NCI-H1092 treated with DMSO at 0.1 percent for 48 hours (cell line): ENCODE measurements at regions not wholly inside any gene's neighbourhood (a gene's known extent, or its start where the extent isn't known, plus 50 kb on each side); places are given as distances from the start of the nearest gene placed in this dataset.

Experiments
- DNase-seq: peaks from one replicate; lab custom pipeline; 2025; lab: John Stamatoyannopoulos, UW

- no peak for DNase-seq
Measured at GRCh38 chr2:196356332-196356731, 185.0 kb upstream of the STK17B start.

GRCh38 chr2:196360650-196361049, 189.3 kb upstream of the STK17B start:
- no peak for DNase-seq

GRCh38 chr2:196361606-196362326, 190.4 kb upstream of the STK17B start:
- DNase-seq, result no peak

DNA sequence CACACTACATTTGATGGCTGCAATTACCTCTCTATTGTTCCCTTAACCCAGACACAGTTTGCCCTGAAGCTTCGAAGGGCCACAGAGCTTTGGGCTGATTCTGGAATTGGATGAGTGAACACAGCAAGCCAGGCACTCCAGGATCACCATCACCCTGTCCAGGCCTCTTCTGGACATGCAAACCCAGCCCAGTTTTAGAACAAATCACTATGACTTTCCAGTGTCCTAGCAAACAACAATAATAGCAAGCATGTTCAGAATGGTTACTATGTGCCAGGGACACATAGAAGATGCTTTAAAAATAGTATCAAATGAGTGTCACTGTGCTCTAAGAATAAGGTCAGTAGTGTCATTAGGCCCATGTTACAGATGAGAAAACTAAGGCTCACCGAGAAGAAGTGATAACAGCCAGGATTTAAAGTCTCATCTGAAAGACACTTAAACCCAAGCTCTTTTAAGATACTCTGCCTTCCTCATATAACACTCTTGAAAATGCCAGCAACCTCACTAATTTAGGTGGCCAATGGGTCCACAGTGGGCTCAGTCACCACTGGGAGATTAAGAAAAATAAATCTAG, 191.7 kb upstream of the STK17B start:
- DNase-seq, result no peak

- DNase-seq, result no peak
Measured at GRCh38 chr2:196365145-196365544, 193.8 kb upstream of the STK17B start.

- no peak for DNase-seq
Measured at GRCh38 chr2:196365923-196366322, 194.5 kb upstream of the STK17B start.

DNA sequence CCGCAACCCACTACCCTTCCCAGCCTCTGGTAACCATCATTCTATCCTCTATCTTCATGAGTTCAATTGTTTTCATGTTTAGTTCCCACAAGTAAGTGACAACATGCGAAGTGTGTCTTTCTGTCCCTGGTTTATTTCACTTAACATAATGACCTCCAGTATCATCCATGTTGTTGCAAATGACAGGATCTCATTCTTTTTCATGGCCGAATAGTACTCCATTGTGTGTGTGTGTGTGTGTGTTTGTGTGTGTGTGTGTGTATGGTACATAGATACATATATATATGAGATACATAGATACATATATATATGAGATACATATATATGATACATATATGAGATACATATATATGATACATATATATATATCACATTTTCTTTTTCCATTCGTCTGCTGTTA, 196.3 kb upstream of the STK17B start:
- DNase-seq, result no peak

DNA sequence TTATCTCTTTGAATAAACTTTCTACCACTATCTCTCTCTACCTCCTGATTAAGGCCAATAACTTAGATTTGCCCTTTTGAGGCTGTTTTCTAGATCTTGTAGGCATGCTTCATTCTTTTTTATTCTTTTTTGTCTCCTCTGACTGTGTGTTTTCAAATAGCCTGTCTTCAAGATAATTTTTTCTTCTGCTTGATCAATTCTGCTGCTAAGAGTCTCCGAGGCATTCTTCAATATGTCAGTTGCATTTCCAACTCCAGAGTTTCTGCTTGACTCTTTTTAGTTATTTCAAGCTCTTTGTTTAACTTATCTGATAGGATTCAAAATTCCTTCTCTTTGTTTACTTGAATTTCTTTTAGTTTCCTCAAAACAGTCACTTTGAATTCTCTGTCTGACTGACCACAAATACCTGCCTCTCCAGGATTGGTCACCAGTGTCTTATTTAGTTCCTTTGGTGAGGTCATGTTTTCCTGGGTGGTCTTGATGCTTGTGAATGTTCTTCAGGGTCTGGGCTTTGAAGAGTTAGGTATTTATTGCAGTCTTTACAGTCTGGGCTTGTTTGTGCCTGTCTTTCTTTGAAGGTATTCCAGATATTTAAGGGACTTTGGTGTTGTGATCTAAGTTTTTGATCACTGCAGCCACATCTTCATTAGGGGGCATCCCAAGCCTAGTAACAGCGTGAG, 197.3 kb upstream of the STK17B start:
- no peak for DNase-seq

DNA sequence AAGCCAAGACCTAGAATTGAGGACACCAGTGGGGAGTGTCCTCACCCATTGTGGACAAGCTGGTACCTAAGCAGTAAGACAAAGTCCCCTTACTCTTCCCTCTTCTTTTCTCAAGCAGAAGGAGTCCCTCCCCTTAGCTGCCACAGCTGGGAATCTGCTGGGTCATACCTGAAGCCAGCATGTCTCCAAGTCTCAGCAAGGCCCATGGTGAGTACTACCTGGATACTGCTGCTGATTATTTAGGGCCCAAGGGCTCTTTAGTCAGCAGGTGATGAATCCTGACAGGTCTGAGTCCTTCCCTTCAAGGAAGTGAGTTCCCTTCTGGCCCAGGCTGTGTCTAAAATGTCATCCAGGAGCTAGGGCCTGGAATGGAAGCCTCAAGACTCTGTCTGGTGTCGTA, 198.6 kb upstream of the STK17B start:
- no peak for DNase-seq

- no peak for DNase-seq
Measured at GRCh38 chr2:196370381-196370780, 199.0 kb upstream of the STK17B start.

DNA sequence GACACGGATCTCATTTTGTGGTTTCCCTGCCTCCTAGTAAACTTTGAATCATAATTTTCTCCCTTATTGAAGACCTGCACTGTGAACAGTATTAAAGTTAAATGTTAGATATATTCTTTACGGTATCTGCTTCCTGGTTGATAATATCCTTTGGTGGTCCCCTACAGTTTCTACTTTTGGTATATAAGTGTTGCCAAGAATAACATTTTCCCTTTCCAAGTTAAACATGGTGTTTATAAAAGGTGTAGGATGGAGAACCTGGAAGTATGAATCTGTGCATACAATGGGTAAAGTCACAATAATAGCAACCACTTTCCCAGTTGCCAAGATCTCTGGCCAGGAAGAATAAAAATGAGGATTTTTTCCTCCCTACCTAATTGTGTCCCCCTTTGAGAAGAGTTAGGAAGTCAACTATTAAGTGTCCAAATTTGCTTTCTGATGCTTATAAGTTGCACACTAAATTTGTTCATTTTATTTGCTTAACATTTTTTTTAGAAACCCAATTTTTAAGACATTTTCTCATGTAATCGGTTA, 201.0 kb upstream of the STK17B start:
- no peak for DNase-seq

DNA sequence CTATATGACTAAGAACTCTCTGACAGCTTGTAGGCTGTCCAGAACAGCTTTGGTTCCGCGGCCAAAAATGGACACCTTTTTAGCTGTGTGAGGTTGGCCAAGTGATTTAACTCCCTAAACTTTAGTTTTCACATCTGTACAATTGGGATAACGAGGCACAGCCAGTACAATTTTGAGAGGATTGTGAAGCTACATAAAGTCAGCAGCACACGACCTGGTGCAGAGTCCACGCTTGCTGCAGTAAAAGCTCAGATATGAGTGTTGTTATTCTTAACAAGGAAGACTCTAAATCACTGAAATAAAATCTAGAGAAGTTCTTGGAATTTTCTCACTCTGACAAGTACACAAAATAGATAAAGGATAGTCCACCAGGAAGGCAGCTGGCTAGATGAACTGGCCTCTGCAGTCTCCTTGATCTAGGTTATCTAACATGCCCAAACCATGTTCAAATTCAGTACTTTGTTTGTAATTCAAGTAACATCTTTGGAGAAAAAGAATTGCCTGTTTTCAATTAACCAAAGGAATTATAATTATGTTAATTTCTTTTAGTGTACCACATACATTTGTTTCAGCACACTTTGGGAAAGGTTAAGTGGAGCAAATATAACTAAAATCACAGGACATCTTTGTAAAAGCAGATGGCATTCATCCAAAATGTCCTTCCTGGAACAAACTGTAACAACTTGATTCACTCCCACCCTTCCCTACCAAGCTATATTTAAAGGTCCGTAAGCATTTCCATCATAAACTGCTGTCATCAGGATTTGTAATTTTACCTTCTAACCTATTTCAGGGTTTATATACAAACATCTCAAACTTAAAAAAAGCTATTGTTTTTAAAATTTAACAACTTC, 201.7 kb upstream of the STK17B start:
- no peak for DNase-seq

DNA sequence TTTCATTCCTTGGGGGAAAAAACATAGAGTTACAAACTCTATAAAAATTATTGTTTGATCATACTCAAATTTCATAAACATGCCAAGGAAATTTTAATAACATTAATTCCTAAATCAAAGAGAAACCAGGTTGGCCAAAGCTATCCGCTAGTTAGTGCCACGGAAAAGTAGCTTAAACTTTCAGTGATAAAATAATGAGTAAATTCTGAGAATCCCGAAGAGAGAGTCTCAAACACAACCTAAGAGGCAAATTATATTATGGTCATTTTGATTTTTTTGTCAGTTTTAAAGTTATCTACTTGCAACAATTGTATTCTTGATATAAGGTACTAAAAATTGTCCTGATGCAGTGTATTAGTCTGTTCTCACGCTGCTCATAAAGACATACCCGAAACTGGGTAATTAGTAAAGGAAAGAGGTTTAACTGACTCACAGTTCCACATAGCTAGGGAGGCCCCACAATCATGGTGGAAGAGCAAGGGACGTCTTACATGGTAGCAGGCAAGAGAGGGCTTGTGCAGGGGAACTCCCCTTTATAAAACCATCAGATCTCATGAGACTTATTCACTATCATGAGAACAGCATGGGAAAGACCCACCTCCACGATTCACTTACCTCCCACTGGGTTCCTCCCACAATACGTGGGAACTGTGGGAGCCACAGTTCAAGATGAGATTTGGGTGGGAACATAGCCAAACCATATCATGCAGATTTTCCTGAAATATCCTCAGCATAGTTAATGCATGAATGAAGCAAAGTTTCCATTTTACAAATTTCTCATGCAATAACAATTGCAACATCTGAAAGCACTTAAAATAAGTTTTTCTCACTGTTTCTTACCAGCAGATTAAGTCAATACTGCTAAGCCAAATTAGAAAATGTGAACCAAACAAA, 205.9 kb upstream of the STK17B start:
- no peak for DNase-seq

GRCh38 chr2:196379600-196379999, 208.2 kb upstream of the STK17B start:
- no peak for DNase-seq

DNA sequence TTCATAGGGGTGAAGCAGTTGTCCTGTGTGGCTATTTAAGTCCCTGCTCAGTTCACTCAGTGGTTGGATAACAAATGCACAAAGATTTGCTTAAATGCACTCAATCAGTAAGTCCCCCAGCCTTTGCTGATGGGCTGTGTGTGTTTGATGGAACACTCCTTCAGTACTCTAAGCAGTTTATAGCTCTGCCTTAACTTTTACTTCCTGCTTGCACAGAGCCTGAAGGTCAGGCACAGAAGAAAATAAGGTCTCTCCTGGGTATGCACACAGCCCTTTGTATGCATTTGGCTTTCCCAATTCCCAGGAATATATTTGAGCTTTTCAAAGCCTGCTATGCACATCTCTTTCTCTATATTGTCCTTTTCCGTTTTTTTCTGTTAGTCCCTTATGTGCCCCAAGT, 208.7 kb upstream of the STK17B start:
- no peak for DNase-seq

DNA sequence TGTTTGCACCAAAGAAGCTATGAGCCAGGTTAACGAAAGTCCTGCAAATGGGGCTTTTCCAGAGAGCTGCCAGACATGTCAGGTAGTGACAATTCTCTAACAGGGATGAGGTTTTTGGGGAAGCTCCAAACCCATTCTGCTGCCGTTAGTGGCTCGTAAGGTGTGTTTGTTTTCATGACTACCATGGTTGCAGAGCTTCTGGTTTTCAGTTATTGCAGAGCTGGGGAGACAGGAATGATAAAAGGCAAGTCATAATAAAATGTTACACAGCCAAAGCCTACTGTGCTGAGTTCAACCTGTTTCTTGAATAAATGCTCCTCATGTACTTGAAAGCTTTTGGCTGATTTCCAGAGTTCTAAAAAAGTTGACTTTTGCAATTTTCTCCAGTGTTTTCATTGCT, 209.2 kb upstream of the STK17B start:
- DNase-seq, result no peak

DNA sequence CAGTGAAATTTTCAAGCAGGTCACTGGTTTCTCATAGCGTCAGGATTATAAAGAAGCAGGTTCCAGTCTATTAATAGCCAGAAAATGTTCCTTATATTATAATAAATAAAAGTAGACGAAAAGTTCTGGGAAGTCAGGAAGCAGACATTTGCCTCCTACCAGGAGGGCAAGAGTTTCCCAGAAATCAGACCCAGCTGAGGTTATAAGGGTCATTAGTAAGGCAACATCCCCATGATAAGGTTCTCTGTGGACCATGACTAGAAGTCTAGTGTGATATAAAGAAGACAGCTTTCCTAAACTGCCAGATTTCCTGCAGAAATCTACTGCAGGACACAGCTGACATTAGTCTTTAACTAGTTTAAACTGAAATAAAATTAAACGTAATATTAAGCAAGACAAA, 210.1 kb upstream of the STK17B start:
- no peak for DNase-seq

DNA sequence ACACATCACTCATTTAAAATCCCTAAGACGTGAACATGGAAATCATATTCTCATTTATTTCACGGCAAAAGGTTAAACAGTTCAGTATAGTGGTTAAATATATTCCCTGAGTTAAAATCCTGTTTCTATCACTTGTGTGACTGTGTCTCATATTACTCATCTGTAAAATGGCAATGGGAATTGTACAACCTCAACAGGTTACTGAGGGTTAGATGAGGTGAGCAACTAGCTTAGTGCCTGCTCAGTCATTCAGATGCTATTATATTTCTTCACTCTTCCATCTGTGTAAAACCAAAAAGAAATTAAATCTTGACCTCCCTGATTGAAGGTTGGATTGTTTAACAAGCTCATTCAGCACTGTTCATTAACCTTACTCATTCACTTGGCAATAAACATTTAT, 212.4 kb upstream of the STK17B start:
- DNase-seq, result no peak

GRCh38 chr2:196384729-196385128, 213.4 kb upstream of the STK17B start:
- no peak for DNase-seq

DNA sequence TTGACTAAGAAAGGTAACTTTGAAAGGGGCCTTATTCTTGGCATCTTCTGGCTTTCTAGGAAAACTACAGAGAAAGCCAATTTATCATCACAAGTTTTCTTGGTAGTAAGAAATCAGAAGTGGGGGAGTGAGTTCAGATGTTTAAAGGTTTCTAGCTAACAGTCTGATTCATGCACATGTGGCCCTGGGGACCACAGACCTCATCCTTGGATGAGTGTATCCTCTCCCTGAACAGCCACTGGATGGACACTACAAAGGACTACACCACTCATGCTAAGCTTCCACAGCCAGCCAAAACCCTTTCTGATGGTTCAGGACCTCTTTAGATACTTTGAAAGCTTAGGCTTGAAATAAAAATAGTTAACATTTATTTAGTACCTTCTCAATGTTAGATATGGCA, 218.3 kb upstream of the STK17B start:
- DNase-seq, result no peak
